Lower leg skin (tissue), 4 donors: ENCODE measurements at regions not wholly inside any gene's neighbourhood (a gene's known extent, or its start where the extent isn't known, plus 50 kb on each side); places are given as distances from the start of the nearest gene placed in this dataset.

Source experiments
- DNase-seq, 2 donors: peaks; one replicate each; pipeline ENCODE4 v3.0.0-alpha.2; 2019; ENCODE audit warnings: low spot score in 2 of 2
- H3K4me3 ChIP-seq: fragments of 200-600 bp; sonication (generic); 2 replicates; pipeline ENCODE4 v1.5.1; 2017; ENCODE audit warnings: mild to moderate bottlenecking, low read depth; ENCODE audit not compliant: poor library complexity, severe bottlenecking
- POLR2A ChIP-seq, 2 donors: fragments of 450-650 bp; IDR thresholded peaks; one replicate each; pipeline ENCODE4 v1.6.1; 2016 to 2017; ENCODE audit warnings: antibody characterized with exemption in 2 of 2, mild to moderate bottlenecking in 1 of 2, moderate library complexity in 1 of 2
- WGBS, 2 donors: methylation state at CpG; one replicate each; pipeline ENCODE4 v1.1.5; 2018; 5-methylcytosine and 5-hydroxymethylcytosine counted together
- intact Hi-C: fragments of 100-400 bp; cut with DNase I; formaldehyde crosslinking; loops from one replicate; pipeline ENCODE4 v1.15.0; 2023; ENCODE audit warnings: low total_unique reads
- TF ChIP-seq, protein P1 (sequence below), 3 donors: fragments of 450-650 bp; IDR thresholded peaks; one replicate each; pipeline ENCODE4 v1.5.1; 2016; ENCODE audit warnings: antibody characterized with exemption in 3 of 3, mild to moderate bottlenecking in 3 of 3, moderate library complexity in 2 of 3

GRCh38 chr3:26050776-26051175 lies 260.9 kb downstream of the OXSM start:
- H3K4me3 ChIP-seq = no peak overlapping the region
- no peak for DNase-seq
- 82 to 83% methylated on average over 1 of the region's 1 CpG for WGBS, 2 donors
- TF ChIP-seq POLR2A (IDR thresholded peaks at IDR 0.05) = no peak
- TF ChIP-seq, protein P1, sequence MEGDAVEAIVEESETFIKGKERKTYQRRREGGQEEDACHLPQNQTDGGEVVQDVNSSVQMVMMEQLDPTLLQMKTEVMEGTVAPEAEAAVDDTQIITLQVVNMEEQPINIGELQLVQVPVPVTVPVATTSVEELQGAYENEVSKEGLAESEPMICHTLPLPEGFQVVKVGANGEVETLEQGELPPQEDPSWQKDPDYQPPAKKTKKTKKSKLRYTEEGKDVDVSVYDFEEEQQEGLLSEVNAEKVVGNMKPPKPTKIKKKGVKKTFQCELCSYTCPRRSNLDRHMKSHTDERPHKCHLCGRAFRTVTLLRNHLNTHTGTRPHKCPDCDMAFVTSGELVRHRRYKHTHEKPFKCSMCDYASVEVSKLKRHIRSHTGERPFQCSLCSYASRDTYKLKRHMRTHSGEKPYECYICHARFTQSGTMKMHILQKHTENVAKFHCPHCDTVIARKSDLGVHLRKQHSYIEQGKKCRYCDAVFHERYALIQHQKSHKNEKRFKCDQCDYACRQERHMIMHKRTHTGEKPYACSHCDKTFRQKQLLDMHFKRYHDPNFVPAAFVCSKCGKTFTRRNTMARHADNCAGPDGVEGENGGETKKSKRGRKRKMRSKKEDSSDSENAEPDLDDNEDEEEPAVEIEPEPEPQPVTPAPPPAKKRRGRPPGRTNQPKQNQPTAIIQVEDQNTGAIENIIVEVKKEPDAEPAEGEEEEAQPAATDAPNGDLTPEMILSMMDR (IDR thresholded peaks at IDR 0.05) = no peak
- intact Hi-C loops = no loop called here

DNA sequence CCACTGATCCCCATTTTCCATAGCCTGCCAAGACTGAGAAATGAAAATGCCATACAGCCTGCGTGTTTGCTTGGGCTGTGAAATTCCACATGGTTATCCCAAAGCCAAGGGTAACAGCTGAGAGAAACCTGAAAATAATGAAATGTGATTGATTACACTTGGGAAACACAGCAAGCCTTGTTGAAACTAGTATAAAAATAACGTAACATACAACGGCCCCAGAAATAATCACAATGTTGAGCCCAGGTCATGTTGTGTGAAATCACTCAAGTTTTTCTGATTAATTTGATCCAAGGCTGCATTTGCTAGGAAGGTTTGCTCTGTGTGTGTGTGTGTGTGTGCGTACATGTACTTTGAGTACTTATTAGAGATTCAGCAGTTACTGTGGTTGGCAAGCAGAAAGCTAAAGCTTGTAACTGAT lies 269.0 kb downstream of the OXSM start:
- no peak overlapping the region for H3K4me3 ChIP-seq
- TF ChIP-seq, protein P1 (IDR thresholded peaks at IDR 0.05) = no peak
- TF ChIP-seq POLR2A (IDR thresholded peaks at IDR 0.05) = no peak
- intact Hi-C loops = no loop called here
- DNase-seq = no peak
- WGBS, 2 donors = 57 to 64% methylated on average over 4 of the region's 4 CpGs

GRCh38 chr3:26061947-26062346 lies 272.1 kb downstream of the OXSM start:
- DNase-seq = no peak
- intact Hi-C loops = no loop called here
- H3K4me3 ChIP-seq = no peak overlapping the region
- TF ChIP-seq POLR2A (IDR thresholded peaks at IDR 0.05) = no peak
- TF ChIP-seq, protein P1 (IDR thresholded peaks at IDR 0.05) = no peak

- TF ChIP-seq, protein P1 (IDR thresholded peaks at IDR 0.05) = no peak
- TF ChIP-seq POLR2A (IDR thresholded peaks at IDR 0.05) = no peak
- intact Hi-C loops = no loop called here
- H3K4me3 ChIP-seq = no peak overlapping the region
Observed at GRCh38 chr3:26064297-26064696, 274.4 kb downstream of the OXSM start.

DNA sequence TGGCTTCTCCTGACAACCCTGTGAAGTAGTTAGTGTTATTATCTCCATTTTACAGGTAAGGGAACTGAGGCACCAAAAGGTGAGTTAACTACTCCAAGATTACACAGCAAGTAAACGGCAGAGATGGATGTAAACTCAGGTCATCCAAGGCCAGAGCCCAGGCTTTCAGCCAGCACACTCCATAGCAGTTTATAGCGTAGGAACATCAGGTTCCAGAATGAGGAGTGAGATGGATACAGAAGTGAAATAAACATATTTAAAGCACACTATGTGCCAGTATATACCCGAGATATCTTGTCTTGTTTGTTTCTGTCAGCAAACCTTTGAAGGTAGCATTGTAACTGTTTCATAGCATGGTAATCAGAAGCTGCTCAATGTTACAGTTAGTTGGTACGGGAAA lies 279.0 kb downstream of the OXSM start:
- TF ChIP-seq POLR2A (IDR thresholded peaks at IDR 0.05) = no peak
- TF ChIP-seq, protein P1 (IDR thresholded peaks at IDR 0.05) = no peak
- intact Hi-C loops = no loop called here
- 76 to 84% methylated on average over 4 of the region's 4 CpGs for WGBS, 2 donors
- H3K4me3 ChIP-seq = no peak overlapping the region
- no peak for DNase-seq

More at GRCh38 chr3:26064297-26064696, 274.4 kb downstream of the OXSM start:
- WGBS, 2 donors = 80 to 93% methylated on average over 1 of the region's 1 CpG
- DNase-seq = no peak

GRCh38 chr3:26070854-26071253 lies 281.0 kb downstream of the OXSM start:
- intact Hi-C loops = no loop called here
- H3K4me3 ChIP-seq = no peak overlapping the region
- 57 to 62% methylated on average over 1 of the region's 1 CpG for WGBS, 2 donors
- TF ChIP-seq, protein P1 (IDR thresholded peaks at IDR 0.05) = no peak
- TF ChIP-seq POLR2A (IDR thresholded peaks at IDR 0.05) = no peak
- DNase-seq = no peak
